ENCODE measurements at regions not wholly inside any gene's neighbourhood (a gene's known extent, or its start where the extent isn't known, plus 50 kb on each side); places are given as distances from the start of the nearest gene placed in this dataset.

- Histone ChIP-seq H3K27ac (no peak overlapping the region), H3K36me3 (replicated peaks in 1 of 2; ENCODE audit: insufficient read depth in 1 of 2, low read depth in 2 of 2) (no peaks in the 10 kb centered on the region), H3K9me3 (no peaks in the 10 kb centered on the region), H3K4me1 (no peaks in the 10 kb centered on the region), H3K27me3 (no peaks in the 10 kb centered on the region), H3K4me3 (no peak overlapping the region)
- ATAC-seq (no peak), DNase-seq (no peak)
- intact Hi-C loops (cut with DNase I): no loop called here
- TF ChIP-seq CTCF (IDR thresholded peaks at IDR 0.05) (no peak), POLR2A (IDR thresholded peaks at IDR 0.05) (no peak)
- WGBS, 2 donors: 20 to 39% methylated on average over 1 of the region's 1 CpG
These were observed 1668.3 kb downstream of the PLA2G4A start for GRCh38 chr1:188497020-188497419.

GRCh38 chr1:188499690-188500089 is 1670.9 kb downstream of the PLA2G4A start:
- H3K4me3 ChIP-seq: no peak overlapping the region
- H3K27ac ChIP-seq: no peak overlapping the region
- DNase-seq (no peak), ATAC-seq (no peak)
- no peaks in the 10 kb centered on the region for H3K4me1 ChIP-seq
- no peaks in the 10 kb centered on the region for H3K27me3 ChIP-seq
- no peak for TF ChIP-seq POLR2A (IDR thresholded peaks at IDR 0.05)
- TF ChIP-seq CTCF (IDR thresholded peaks at IDR 0.05): no peak
- intact Hi-C loops (cut with DNase I): no loop called here
- no peaks in the 10 kb centered on the region for H3K9me3 ChIP-seq
- 25 to 47% methylated on average over 1 of the region's 1 CpG for WGBS, 2 donors
- H3K36me3 ChIP-seq (replicated peaks in 1 of 2; ENCODE audit: insufficient read depth in 1 of 2, low read depth in 2 of 2): no peaks in the 10 kb centered on the region

- Histone ChIP-seq H3K4me1 (no peaks in the 10 kb centered on the region), H3K27me3 (no peaks in the 10 kb centered on the region), H3K9me3 (no peaks in the 10 kb centered on the region), H3K27ac (no peak overlapping the region), H3K4me3 (no peak overlapping the region), H3K36me3 (replicated peaks in 1 of 2; ENCODE audit: insufficient read depth in 1 of 2, low read depth in 2 of 2) (no peaks in the 10 kb centered on the region)
- intact Hi-C loops (cut with DNase I): no loop called here
- TF ChIP-seq CTCF (IDR thresholded peaks at IDR 0.05): no peak
- TF ChIP-seq POLR2A (IDR thresholded peaks at IDR 0.05): no peak
- 47 to 68% methylated on average over 3 of the region's 3 CpGs for WGBS, 2 donors
- ATAC-seq: no peak
- DNase-seq: no peak
These were observed 1686.2 kb downstream of the PLA2G4A start for GRCh38 chr1:188514917-188515316.

GRCh38 chr1:188517139-188517538 is 1688.4 kb downstream of the PLA2G4A start:
- intact Hi-C loops (cut with DNase I): no loop called here
- no peak for DNase-seq
- no peak for TF ChIP-seq POLR2A (IDR thresholded peaks at IDR 0.05)
- TF ChIP-seq CTCF (IDR thresholded peaks at IDR 0.05): no peak

GRCh38 chr1:188551176-188551575 is 1722.4 kb downstream of the PLA2G4A start:
- Histone ChIP-seq H3K4me1 (no peaks in the 10 kb centered on the region), H3K27ac (no peak overlapping the region), H3K9me3 (no peaks in the 10 kb centered on the region), H3K36me3 (replicated peaks in 1 of 2; ENCODE audit: insufficient read depth in 1 of 2, low read depth in 2 of 2) (no peaks in the 10 kb centered on the region), H3K27me3 (no peaks in the 10 kb centered on the region), H3K4me3 (no peak overlapping the region)
- ATAC-seq: no peak
- WGBS, 2 donors: 41 to 42% methylated on average over 4 of the region's 4 CpGs
- DNase-seq: no peak
- intact Hi-C loops (cut with DNase I): no loop called here
- TF ChIP-seq POLR2A (IDR thresholded peaks at IDR 0.05): no peak
- TF ChIP-seq CTCF (IDR thresholded peaks at IDR 0.05): no peak

More at GRCh38 chr1:188517139-188517538, 1688.4 kb downstream of the PLA2G4A start:
- Histone ChIP-seq H3K36me3 (replicated peaks in 1 of 2; ENCODE audit: insufficient read depth in 1 of 2, low read depth in 2 of 2) (no peaks in the 10 kb centered on the region), H3K27ac (no peak overlapping the region), H3K4me1 (no peaks in the 10 kb centered on the region), H3K27me3 (no peaks in the 10 kb centered on the region), H3K4me3 (no peak overlapping the region), H3K9me3 (no peaks in the 10 kb centered on the region)
- 48 to 59% methylated on average over 1 of the region's 1 CpG for WGBS, 2 donors
- ATAC-seq: no peak

All from body of pancreas (tissue), 4 donors.